H1 (cell line): ENCODE measurements at regions not wholly inside any gene's neighbourhood (a gene's known extent, or its start where the extent isn't known, plus 50 kb on each side); places are given as distances from the start of the nearest gene placed in this dataset.

Experiments
- CTCF ChIA-PET: fragments of 300-600 bp; sonication (Branson Sonifier 250); formaldehyde crosslinking; loops from one replicate; lab custom pipeline; 2021; ENCODE audit not compliant: partially characterized antibody; lab: Charles Lee
- POLR2A ChIA-PET: fragments of 300-600 bp; sonication (Branson Sonifier 250); formaldehyde crosslinking; loops from one replicate; lab custom pipeline; 2021; ENCODE audit warnings: inconsistent platforms; ENCODE audit not compliant: partially characterized antibody; lab: Charles Lee
- DNase-seq, 2 experiments: peaks; one replicate each; pipeline versions ENCODE4 v3.0.0 to v3.0.0-alpha.2; 2010 to 2022; ENCODE audit warnings: low spot score in 2 of 2, low read depth in 1 of 2, mixed read lengths in 1 of 2
- FAIRE-seq: peaks from 2 replicates; lab custom pipeline; 2011; peaks lifted over from hg19 to GRCh38; lab: Jason Lieb, UNC
- H2AFZ ChIP-seq: 2 replicates; pipeline ENCODE4 v1.8.1; 2012; ENCODE audit warnings: low read length, inconsistent platforms
- H2AK5ac ChIP-seq: 2 replicates; pipeline ENCODE4 v1.6.1; 2013; ENCODE audit warnings: low read depth, low read length
- H2BK120ac ChIP-seq: replicated peaks from 2 replicates; pipeline ENCODE3; 2013; ENCODE audit warnings: low read depth, low read length, inconsistent platforms
- H2BK12ac ChIP-seq: 2 replicates; pipeline ENCODE4 v1.6.1; 2013; ENCODE audit warnings: low read depth, low read length
- H2BK15ac ChIP-seq: 2 replicates; pipeline ENCODE4 v1.6.1; 2013; ENCODE audit warnings: low read length
- H2BK20ac ChIP-seq: 2 replicates; pipeline ENCODE4 v1.6.1; 2013; ENCODE audit warnings: low read length
- H2BK5ac ChIP-seq: 2 replicates; pipeline ENCODE4 v1.6.1; 2013; ENCODE audit warnings: low read depth, low read length
- H3K14ac ChIP-seq: 2 replicates; pipeline ENCODE4 v1.6.1; 2013; ENCODE audit warnings: inconsistent platforms; ENCODE audit not compliant: insufficient read length
- H3K18ac ChIP-seq: 2 replicates; pipeline ENCODE4 v1.6.1; 2013; ENCODE audit warnings: low read length; ENCODE audit errors: extremely low read depth
- H3K23ac ChIP-seq: 2 replicates; pipeline ENCODE4 v1.6.1; 2013; ENCODE audit warnings: inconsistent platforms; ENCODE audit not compliant: insufficient read length
- H3K23me2 ChIP-seq: 2 replicates; pipeline ENCODE4 v1.6.1; 2013; ENCODE audit warnings: low read depth, low read length
- H3K27ac ChIP-seq: 2 replicates; pipeline ENCODE4 v1.6.1; 2011; ENCODE audit warnings: low read depth, low read length, inconsistent platforms
- H3K27me3 ChIP-seq, 4 experiments: replicated peaks in 1 of 4; 1 replicate in 1 of 4; 2 replicates in 3 of 4; pipeline versions ENCODE4 v1.6.1 to v1.8.1; 2011 to 2013; ENCODE audit warnings: low read length in 3 of 4, mild to moderate bottlenecking in 3 of 4, inconsistent platforms in 2 of 4, mixed read lengths in 2 of 4, moderate library complexity in 1 of 4; ENCODE audit not compliant: control insufficient read depth in 3 of 4, insufficient read depth in 3 of 4; ENCODE audit errors: extremely low read depth in 1 of 4
- H3K36me3 ChIP-seq, 4 experiments: 2 replicates each; pipeline versions ENCODE4 v1.6.1 to v1.8.1; 2011 to 2013; ENCODE audit warnings: mild to moderate bottlenecking in 4 of 4, low read length in 3 of 4, moderate library complexity in 2 of 4, control low read depth in 1 of 4, inconsistent platforms in 1 of 4; ENCODE audit not compliant: insufficient read depth in 4 of 4, control insufficient read depth in 2 of 4
- H3K4ac ChIP-seq: replicated peaks from 2 replicates; pipeline ENCODE3; 2013; ENCODE audit warnings: low read length, low read depth, mixed read lengths, inconsistent platforms; ENCODE audit not compliant: insufficient read length
- H3K4me1 ChIP-seq, 4 experiments: replicated peaks in 1 of 4; 1 replicate in 1 of 4; 2 replicates in 3 of 4; pipeline versions ENCODE4 v1.6.1 to v1.8.1; 2011 to 2013; ENCODE audit warnings: low read length in 3 of 4, inconsistent platforms in 2 of 4, mixed read lengths in 1 of 4; ENCODE audit not compliant: insufficient read depth in 4 of 4, control insufficient read depth in 3 of 4
- H3K4me2 ChIP-seq, 2 experiments: 2 replicates each; pipeline versions ENCODE4 v1.6.1 to v1.8.1; 2011 to 2013; ENCODE audit warnings: low read depth in 2 of 2, low read length in 2 of 2, control low read depth in 1 of 2, inconsistent platforms in 1 of 2, mild to moderate bottlenecking in 1 of 2; ENCODE audit not compliant: insufficient read depth in 1 of 2
- H3K4me3 ChIP-seq, 4 experiments: fragments of 200-600, 300-600 bp in 1 of 4; sonication (generic), shearing (Covaris generic), sonication (Bioruptor Twin) in 1 of 4; 2 replicates each; pipeline versions ENCODE4 v1.5.1 to v1.8.1; 2011 to 2016; ENCODE audit warnings: low read length in 4 of 4, low read depth in 3 of 4, control low read depth in 2 of 4, inconsistent platforms in 2 of 4, mild to moderate bottlenecking in 2 of 4, mixed read lengths in 1 of 4, moderate library complexity in 1 of 4; ENCODE audit not compliant: insufficient read depth in 2 of 4; ENCODE audit errors: extremely low read depth in 1 of 4
- H3K56ac ChIP-seq: replicated peaks from 2 replicates; pipeline ENCODE3; 2013; ENCODE audit warnings: low read depth, mild to moderate bottlenecking, mixed read lengths, low read length, inconsistent platforms; ENCODE audit not compliant: insufficient read length
- H3K79me1 ChIP-seq: 2 replicates; pipeline ENCODE4 v1.6.1; 2013; ENCODE audit warnings: low read depth, low read length, control low read depth
- H3K79me2 ChIP-seq, 2 experiments: 2 replicates each; pipeline versions ENCODE4 v1.6.1 to v1.8.1; 2012 to 2013; ENCODE audit warnings: low read length in 2 of 2, mild to moderate bottlenecking in 2 of 2, inconsistent platforms in 1 of 2; ENCODE audit not compliant: insufficient read depth in 2 of 2, control insufficient read depth in 1 of 2
- H3K9ac ChIP-seq, 4 experiments: replicated peaks in 1 of 4; 1 replicate in 1 of 4; 2 replicates in 3 of 4; pipeline versions ENCODE4 v1.6.1 to v1.8.1; 2011 to 2013; ENCODE audit warnings: low read depth in 3 of 4, low read length in 3 of 4, control low read depth in 2 of 4, mild to moderate bottlenecking in 2 of 4, moderate library complexity in 2 of 4, inconsistent platforms in 1 of 4; ENCODE audit errors: extremely low read depth in 1 of 4
- H3K9me3 ChIP-seq, 2 experiments: 2 replicates each; pipeline versions ENCODE4 v1.6.1 to v1.8.1; 2012 to 2013; ENCODE audit warnings: mild to moderate bottlenecking in 2 of 2, moderate library complexity in 2 of 2, control low read depth in 1 of 2, inconsistent platforms in 1 of 2, low read depth in 1 of 2, low read length in 1 of 2, mixed read lengths in 1 of 2; ENCODE audit not compliant: insufficient read depth in 2 of 2
- H4K20me1 ChIP-seq, 2 experiments: replicated peaks in 1 of 2; 2 replicates each; pipeline versions ENCODE3 to v1.8.1; 2011 to 2013; ENCODE audit warnings: inconsistent platforms in 2 of 2, low read length in 2 of 2, mild to moderate bottlenecking in 1 of 2; ENCODE audit not compliant: insufficient read depth in 2 of 2, control insufficient read depth in 1 of 2
- H4K5ac ChIP-seq: 2 replicates; pipeline ENCODE4 v1.6.1; 2013; ENCODE audit warnings: low read length, low read depth, mixed read lengths, inconsistent platforms; ENCODE audit not compliant: insufficient read length
- H4K8ac ChIP-seq: 2 replicates; pipeline ENCODE4 v1.8.0; 2013; ENCODE audit warnings: mild to moderate bottlenecking, moderate library complexity, low read length, inconsistent platforms; ENCODE audit not compliant: insufficient read depth; ENCODE audit errors: extremely low read depth
- H4K91ac ChIP-seq: replicated peaks from 2 replicates; pipeline ENCODE3; 2013; ENCODE audit warnings: low read length, mixed read lengths, inconsistent platforms; ENCODE audit not compliant: insufficient read length
- BACH1 ChIP-seq: IDR thresholded peaks from 2 replicates; pipeline ENCODE4 v1.6.1; 2012; ENCODE audit warnings: low read length, improper control_type of control experiment
- BRCA1 ChIP-seq: IDR thresholded peaks from 2 replicates; pipeline ENCODE4 v1.6.1; 2012; ENCODE audit warnings: low read depth, low read length, improper control_type of control experiment
- CHD2 ChIP-seq: IDR thresholded peaks from 2 replicates; pipeline ENCODE4 v1.6.1; 2012; ENCODE audit warnings: low read length, improper control_type of control experiment
- HDAC2 ChIP-seq, 2 experiments: fragments of 300-600 bp in 1 of 2; sonication (generic) in 1 of 2; IDR thresholded peaks; 2 replicates each; pipeline ENCODE4 v1.6.1; 2011 to 2012; ENCODE audit warnings: low read depth in 2 of 2, low read length in 2 of 2, mild to moderate bottlenecking in 2 of 2, moderate library complexity in 2 of 2, borderline replicate concordance in 1 of 2, inconsistent platforms in 1 of 2
- JUN ChIP-seq: IDR thresholded peaks from 2 replicates; pipeline ENCODE4 v1.6.1; 2011; ENCODE audit warnings: low read depth, mild to moderate bottlenecking, improper control_type of control experiment, low read length
- JUND ChIP-seq: IDR thresholded peaks from 2 replicates; pipeline ENCODE4 v1.6.1; 2011; ENCODE audit warnings: mild to moderate bottlenecking, improper control_type of control experiment, low read length
- KDM5A ChIP-seq: fragments of 200-600 bp; IDR thresholded peaks from 2 replicates; pipeline ENCODE4 v1.7.1; 2012; ENCODE audit warnings: mild to moderate bottlenecking, low read length, inconsistent platforms, mixed read lengths
- MAFK ChIP-seq: IDR thresholded peaks from 2 replicates; pipeline ENCODE4 v1.6.1; 2012; ENCODE audit warnings: low read depth, mild to moderate bottlenecking, improper control_type of control experiment, low read length
- NANOG ChIP-seq: IDR thresholded peaks from 2 replicates; pipeline ENCODE4 v1.6.1; 2011; ENCODE audit warnings: low read length, low read depth, mild to moderate bottlenecking, inconsistent platforms; ENCODE audit not compliant: insufficient read depth, poor library complexity, severe bottlenecking
- NRF1 ChIP-seq: IDR thresholded peaks from 2 replicates; pipeline ENCODE4 v1.6.1; 2011; ENCODE audit warnings: mild to moderate bottlenecking, low read depth, low read length, improper control_type of control experiment
- POLR2A ChIP-seq, 2 experiments: IDR thresholded peaks; 1 replicate in 1 of 2; 2 replicates in 1 of 2; pipeline ENCODE4 v1.6.1; 2011; ENCODE audit warnings: low read depth in 2 of 2, low read length in 2 of 2, mild to moderate bottlenecking in 2 of 2; ENCODE audit errors: control extremely low read depth in 1 of 2
- POU5F1 ChIP-seq: IDR thresholded peaks from 2 replicates; pipeline ENCODE4 v1.6.1; 2011; ENCODE audit warnings: low read depth, mild to moderate bottlenecking, low read length, moderate library complexity
- RAD21 ChIP-seq, 2 experiments: IDR thresholded peaks in 1 of 2; conservative IDR thresholded peaks in 1 of 2; 2 replicates each; pipeline ENCODE4 v1.6.1; 2011; ENCODE audit warnings: low read depth in 2 of 2, low read length in 2 of 2, improper control_type of control experiment in 1 of 2, inconsistent platforms in 1 of 2, mild to moderate bottlenecking in 1 of 2, moderate library complexity in 1 of 2
- SUZ12 ChIP-seq: fragments of 200-600 bp; sonication (generic); IDR thresholded peaks from 2 replicates; pipeline ENCODE4 v1.6.1; 2012; ENCODE audit warnings: mild to moderate bottlenecking, inconsistent platforms, low read length, moderate library complexity, mixed read lengths
- TEAD4 ChIP-seq: IDR thresholded peaks from 2 replicates; pipeline ENCODE4 v1.6.1; 2012; ENCODE audit warnings: low read depth, low read length, inconsistent platforms, mixed read lengths
- ZNF274 ChIP-seq: IDR thresholded peaks from 2 replicates; pipeline ENCODE4 v1.7.0; 2012; ENCODE audit warnings: low read length, borderline replicate concordance; ENCODE audit errors: extremely low read depth
- WGBS, 2 experiments: shearing (Covaris generic) in 1 of 2; methylation state at CpG; one replicate each; pipeline versions ENCODE4 v1.1.6 to v1.1.7; 2013 to 2015; ENCODE audit warnings: low lambda C conversion rate in 2 of 2, mixed read lengths in 2 of 2, inconsistent platforms in 1 of 2, low coverage in 1 of 2, missing lambda C conversion rate in 1 of 2; ENCODE audit not compliant: insufficient replicate concordance in 2 of 2, insufficient coverage in 1 of 2, insufficient read length in 1 of 2; ENCODE audit errors: extremely low coverage in 1 of 2, missing lambda C conversion rate in 1 of 2; 5-methylcytosine and 5-hydroxymethylcytosine counted together

DNA sequence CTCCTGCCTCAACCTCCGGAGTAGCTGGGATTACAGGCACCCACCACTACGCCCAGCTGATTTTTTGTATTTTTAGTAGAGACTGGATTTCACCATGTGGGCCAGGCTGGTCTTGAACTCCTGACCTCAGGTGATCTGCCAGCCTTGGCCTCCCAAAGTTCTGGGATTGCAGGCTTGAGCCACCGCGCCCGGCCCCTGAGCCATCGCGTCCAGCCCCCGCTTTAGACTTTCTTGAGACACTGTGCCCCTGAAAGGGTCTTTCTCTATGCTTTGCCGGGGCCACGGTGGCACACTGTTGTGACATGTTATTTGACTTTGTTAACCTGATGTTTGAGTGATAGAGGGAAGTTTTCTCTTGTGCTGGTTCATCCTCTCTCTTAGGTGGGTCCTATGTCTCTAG is 186.4 kb downstream of the BTG1 start:
- H4K8ac ChIP-seq: no peak overlapping the region
- H3K27ac ChIP-seq: no peak overlapping the region
- no peak overlapping the region for H2BK5ac ChIP-seq
- no peaks in the 10 kb centered on the region for H3K9me3 ChIP-seq
- CTCF ChIA-PET: no interaction called here
- no peaks in the 10 kb centered on the region for H3K79me2 ChIP-seq
- H3K4me2 ChIP-seq: no peak overlapping the region
- no peak overlapping the region for H2AK5ac ChIP-seq
- H4K20me1 ChIP-seq: no peaks in the 10 kb centered on the region
- H2BK15ac ChIP-seq: no peak overlapping the region
- H3K14ac ChIP-seq: no peak overlapping the region
- no peaks in the 10 kb centered on the region for H3K27me3 ChIP-seq
- H2BK12ac ChIP-seq: no peak overlapping the region
- no peak for FAIRE-seq
- H4K91ac ChIP-seq: no peak overlapping the region
- no peak overlapping the region for H2AFZ ChIP-seq
- no peak overlapping the region for H3K23ac ChIP-seq
- H3K79me1 ChIP-seq: no peaks in the 10 kb centered on the region
- H4K5ac ChIP-seq: no peak overlapping the region
- H3K4ac ChIP-seq: no peak overlapping the region
- H3K36me3 ChIP-seq: no peaks in the 10 kb centered on the region
- H3K9ac ChIP-seq: no peak overlapping the region
- no peak overlapping the region for H2BK20ac ChIP-seq
- POLR2A ChIA-PET: no interaction called here
- no peak overlapping the region for H3K18ac ChIP-seq
- H2BK120ac ChIP-seq: no peak overlapping the region
- no peaks in the 10 kb centered on the region for H3K23me2 ChIP-seq
- H3K4me1 ChIP-seq: no peaks in the 10 kb centered on the region
- WGBS, 2 experiments: 97% methylated on average over 10 of the region's 10 CpGs; no CpG with 5 or more reads in 1 of the 2 experiments
- no peak overlapping the region for H3K56ac ChIP-seq
- no peak overlapping the region for H3K4me3 ChIP-seq
- no peak for DNase-seq
- TF ChIP-seq KDM5A (no peak), POU5F1 (no peak), MAFK (no peak), RAD21 (IDR thresholded peaks at IDR 0.05 in 1 of 2, conservative IDR thresholded peaks at IDR 0.05 in 1 of 2; ENCODE audit: low read depth in 2 of 2, low read length in 2 of 2) (no peak), TEAD4 (no peak), NANOG (no peak), SUZ12 (no peak), HDAC2 (IDR thresholded peaks at IDR 0.05; ENCODE audit: borderline replicate concordance in 1 of 2, low read depth in 2 of 2, low read length in 2 of 2) (no peak), BRCA1 (no peak), BACH1 (no peak), JUND (no peak), NRF1 (no peak), POLR2A (IDR thresholded peaks at IDR 0.05; ENCODE audit: control extremely low read depth in 1 of 2, low read depth in 2 of 2, low read length in 2 of 2) (no peak), CHD2 (no peak), JUN (no peak), ZNF274 (no peak)
